Hematopoietic multipotent progenitor cell treated with erythropoietin and hydrocortisone succinate and interleukin-3 and kit ligand, for 15 days (in vitro differentiated cells): ENCODE measurements at regions not wholly inside any gene's neighbourhood (a gene's known extent, or its start where the extent isn't known, plus 50 kb on each side); places are given as distances from the start of the nearest gene placed in this dataset.

Source experiments
- DNase-seq: peaks from one replicate; pipeline ENCODE4 v3.0.0-alpha.2; 2015; ENCODE audit warnings: low spot score

- DNase-seq = no peak
Observed at GRCh38 chr11:87423161-87423560, 385.4 kb downstream of the TMEM135 start.

DNA sequence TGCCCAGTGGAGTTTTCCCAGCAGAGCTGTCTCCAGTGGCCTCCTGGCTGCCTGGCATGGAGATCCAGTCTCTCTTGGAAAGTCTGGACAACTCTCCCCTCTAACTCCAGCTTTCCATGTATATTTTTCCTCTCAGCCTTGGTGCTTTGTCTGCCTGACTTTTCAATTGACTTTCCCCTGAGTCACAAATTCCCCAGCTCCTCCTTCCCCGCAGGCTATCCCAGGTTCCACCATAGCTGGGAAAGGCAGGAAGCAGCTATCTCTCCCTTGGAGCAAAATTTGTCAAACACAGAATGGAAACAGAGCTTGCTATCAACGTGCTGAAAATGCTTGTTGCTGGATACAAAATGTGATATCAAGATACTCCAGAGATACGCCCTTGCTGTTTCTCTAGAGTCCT lies 384.8 kb downstream of the TMEM135 start:
- no peak for DNase-seq

- peak; percentile 66 for DNase-seq
Observed at GRCh38 chr11:87421422-87421821, 383.7 kb downstream of the TMEM135 start.

DNA sequence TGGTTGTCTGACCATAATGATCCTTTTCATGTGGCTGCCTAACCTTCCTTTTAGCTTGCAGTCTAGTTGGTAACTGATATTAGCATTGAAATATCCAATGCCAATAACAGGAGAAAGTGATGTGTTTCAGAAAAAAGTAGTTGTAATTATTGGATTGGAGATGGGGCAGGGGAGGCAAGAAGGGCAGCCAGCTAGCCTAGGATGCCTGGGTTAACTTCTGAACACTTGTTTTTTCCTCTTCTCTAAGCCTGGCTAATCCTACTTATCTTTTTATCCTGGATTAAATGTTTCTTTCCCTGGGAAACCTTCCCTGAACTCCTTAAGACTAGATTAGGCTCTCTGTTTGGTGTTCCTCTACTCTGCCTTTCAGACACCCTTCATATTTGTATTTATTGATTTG lies 380.2 kb downstream of the TMEM135 start:
- DNase-seq = no peak

GRCh38 chr11:87405843-87406242 lies 368.1 kb downstream of the TMEM135 start:
- DNase-seq = no peak

GRCh38 chr11:87405356-87405755 lies 367.6 kb downstream of the TMEM135 start:
- DNase-seq = no peak

DNA sequence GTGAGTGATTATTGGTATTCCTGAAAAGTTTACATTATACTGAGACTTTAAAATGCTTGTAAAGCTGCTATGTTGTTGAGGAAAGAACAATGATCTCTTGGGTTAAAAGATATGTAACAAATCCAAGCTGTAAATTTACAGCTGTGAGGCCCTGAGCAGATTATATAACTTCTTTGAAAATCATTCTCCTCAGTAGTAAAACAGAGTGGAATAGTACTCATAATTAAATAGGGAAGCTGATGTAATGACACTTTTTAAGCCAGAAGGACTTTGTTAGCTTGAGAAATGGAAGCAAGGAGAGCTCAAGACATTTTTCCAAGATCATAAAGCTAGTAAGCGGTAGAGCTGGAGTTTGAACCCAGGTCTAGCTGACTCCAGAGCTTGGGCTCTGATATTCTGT lies 363.9 kb downstream of the TMEM135 start:
- DNase-seq = no peak

GRCh38 chr11:87399341-87399740 lies 361.6 kb downstream of the TMEM135 start:
- DNase-seq = no peak

GRCh38 chr11:87398931-87399330 lies 361.2 kb downstream of the TMEM135 start:
- no peak for DNase-seq

DNA sequence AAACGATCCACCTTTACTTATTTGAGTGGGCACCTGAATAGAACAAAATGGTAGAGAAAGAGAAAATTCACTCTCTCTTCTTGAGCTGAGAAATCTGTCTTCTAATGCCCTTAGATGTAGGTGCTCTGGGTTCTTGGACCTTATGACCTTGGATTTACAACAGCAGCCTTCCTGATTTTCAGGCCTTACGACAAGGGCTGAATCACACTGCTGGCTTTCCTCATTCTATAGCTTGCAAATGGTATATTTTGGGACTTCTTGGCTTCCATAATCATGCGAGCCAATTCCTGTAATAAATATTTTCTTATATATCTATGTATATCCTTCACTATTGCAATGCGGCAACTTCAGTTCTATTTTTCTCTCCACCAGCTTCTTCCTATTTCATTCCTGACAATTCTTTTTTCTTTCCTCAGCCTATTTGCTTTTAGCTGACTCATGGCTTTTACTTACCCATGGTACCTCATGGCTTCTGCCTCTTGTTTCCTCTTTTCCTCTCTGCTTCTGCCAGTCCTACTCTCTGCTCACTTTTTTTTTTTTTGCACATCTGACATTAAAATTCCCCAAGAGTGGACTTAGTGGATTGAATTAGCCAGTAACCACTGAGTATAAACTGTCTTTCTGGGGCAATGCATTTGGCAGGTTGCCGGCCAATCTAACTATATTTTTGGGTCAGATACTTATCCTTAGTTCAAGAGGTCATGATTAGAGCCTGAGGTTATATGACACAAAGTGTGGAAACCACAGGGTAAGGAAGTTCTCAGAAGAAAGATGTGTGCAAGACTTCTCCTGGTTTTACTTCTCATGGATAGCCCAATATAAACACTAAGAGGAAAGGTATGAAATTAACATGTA lies 359.5 kb downstream of the TMEM135 start:
- DNase-seq = no peak

GRCh38 chr11:87394924-87395323 lies 357.2 kb downstream of the TMEM135 start:
- DNase-seq = no peak

DNA sequence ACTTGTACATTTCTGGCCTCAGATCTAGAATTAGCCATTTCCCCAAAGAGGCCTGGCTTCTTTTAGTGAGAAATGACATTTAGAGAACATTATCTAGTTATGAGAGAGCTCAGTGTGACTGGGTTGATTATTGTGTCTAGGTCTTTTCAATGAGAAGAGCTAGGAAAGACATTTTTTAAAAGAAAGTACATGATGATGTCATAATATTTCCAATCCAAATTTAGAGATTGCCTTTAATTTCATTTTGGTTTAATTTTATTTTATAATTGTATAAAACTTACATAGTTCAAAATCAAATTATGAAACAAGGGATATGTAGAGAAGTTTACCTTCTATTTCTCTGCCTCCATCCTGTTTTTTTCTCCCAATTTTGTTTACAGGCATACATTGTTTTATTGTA lies 354.9 kb downstream of the TMEM135 start:
- no peak for DNase-seq

GRCh38 chr11:87391496-87391895 lies 353.8 kb downstream of the TMEM135 start:
- no peak for DNase-seq

- no peak for DNase-seq
Observed at GRCh38 chr11:87384078-87384729, 346.5 kb downstream of the TMEM135 start.

DNA sequence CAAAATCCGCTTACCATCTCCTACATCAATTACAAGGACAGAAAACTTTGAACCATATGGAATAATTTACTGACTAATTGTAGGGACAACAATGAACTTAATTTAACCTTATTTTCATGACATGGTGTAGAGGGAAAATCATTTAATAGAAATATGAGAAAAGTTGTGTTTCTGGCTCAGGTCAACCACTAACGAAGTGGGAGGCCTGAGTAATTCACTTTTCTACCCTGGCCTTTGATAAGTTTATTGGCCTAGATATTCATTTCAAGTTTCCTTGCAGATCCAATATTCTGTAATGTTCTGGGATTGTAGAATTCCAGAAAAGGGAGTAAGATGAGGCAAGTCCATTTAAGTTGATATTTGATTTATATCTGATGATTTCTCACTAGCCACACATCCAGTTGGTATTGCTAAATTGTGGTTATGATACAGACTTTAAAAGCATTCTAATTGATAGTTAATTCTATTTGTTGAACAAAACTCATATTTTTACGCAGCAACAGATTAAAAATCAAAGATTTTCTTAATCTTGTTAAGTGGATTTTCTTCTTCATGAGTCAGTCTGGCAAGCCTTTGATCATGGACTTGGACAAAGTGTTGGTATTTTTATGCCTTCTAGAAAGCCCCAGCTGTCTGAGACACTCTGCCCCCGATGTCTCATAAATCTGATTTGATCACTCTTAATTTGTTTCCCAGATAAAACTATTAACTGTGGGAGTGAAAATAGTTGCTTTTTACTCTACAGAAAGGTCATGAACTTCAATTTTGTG lies 336.5 kb downstream of the TMEM135 start:
- no peak for DNase-seq
